NCI-H524 (cell line): ENCODE measurements at regions not wholly inside any gene's neighbourhood (a gene's known extent, or its start where the extent isn't known, plus 50 kb on each side); places are given as distances from the start of the nearest gene placed in this dataset.

Experiments
- DNase-seq, 2 experiments: peaks; one replicate each; lab custom pipeline; 2025; lab: John Stamatoyannopoulos, UW

DNA sequence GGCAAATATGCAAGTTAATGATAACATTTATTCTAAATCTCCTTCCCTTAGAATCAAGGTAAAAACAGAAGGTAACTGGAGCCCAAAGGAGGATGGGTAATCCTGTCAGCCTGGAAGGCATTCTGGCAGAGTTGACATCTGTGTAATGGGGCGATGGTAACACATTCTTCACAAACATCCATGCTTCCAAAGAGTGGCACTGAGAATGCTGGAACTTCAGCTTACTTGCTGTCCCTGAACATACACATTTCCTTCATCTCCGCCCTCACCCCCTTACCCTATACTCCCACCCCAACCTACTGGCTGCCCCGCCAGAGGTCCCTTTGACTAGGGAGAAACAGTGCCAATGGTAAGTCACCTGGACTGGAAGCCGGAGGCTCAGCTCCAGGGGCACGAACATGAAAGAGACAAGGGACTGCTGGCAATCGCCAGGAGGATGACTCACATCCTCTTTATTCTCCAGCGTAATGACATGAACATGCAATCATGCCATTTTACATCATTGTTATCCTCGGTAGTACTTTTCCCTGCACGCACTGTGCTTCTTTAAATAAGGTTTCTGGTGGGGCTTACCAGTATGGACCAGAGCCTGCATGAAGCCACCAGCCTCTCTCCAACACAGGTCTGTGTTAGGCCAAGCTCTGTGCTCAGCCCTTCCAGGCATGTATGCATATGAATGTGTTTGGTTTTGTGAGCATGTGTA, 694.2 kb upstream of the TENM3 start:
- no peak for DNase-seq

GRCh38 chr4:181549576-181550188, 693.5 kb upstream of the TENM3 start:
- no peak for DNase-seq

DNA sequence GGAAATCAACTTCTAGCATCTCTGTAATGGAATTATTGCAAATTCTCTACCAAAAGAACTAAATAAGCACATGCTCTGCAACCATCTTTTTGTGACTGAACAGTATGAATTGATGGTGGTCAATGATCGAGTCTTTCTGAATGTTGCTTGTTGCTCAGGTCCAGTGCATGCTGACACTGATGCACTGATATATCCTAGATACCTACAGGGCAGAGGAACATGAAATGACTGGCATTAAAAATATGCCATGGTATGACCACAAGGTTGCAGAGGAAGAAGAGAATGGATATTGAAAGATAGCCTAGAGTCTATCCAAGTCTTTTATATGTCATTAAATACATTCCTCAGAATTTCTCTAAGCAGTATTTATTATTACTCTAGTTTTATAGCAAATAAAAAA, 692.8 kb upstream of the TENM3 start:
- no peak for DNase-seq

DNA sequence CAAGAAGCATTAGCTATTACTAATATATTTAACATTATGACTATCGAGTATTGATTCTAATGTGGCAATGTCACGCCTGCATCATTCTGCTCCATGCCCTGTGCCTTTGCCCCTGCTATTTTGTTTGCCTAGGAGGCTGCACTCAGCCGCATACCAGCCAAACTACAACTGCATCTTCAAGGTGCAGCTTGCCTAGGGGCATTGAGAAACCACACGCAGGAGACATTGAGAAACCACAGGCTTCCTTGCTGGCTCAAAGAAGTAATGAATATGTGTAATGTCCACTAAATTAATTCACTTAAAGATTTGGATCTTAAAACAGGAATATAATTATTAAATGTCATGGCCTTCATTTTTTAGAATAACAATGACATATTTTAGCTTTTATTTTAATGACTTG, 683.6 kb upstream of the TENM3 start:
- no peak for DNase-seq

- DNase-seq = no peak
Observed at GRCh38 chr4:181562399-181562798, 680.8 kb upstream of the TENM3 start.

DNA sequence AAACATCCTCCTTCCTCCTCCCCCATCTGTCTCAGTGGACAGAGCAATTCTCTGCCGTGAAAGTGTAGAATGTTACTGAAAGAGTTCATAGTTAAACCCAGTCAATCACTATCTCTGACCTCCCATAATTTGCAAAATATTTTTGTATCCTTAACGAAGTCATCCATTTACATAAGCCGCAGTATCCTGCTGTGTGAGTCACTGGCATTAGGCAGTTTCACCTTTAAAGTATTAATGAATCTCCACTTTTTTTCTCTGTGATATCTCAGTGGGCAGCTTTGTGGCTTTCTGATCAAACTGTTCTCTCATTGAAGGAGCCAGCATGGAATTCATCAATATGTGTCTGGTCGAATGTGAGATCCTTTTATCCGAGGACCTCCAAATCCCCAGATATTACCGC, 678.6 kb upstream of the TENM3 start:
- no peak for DNase-seq

GRCh38 chr4:181566490-181566889, 676.7 kb upstream of the TENM3 start:
- DNase-seq = peak in 1 of 2 experiments; percentile 66

- peak in 1 of 2 experiments; percentile 33 for DNase-seq
Observed at GRCh38 chr4:181569553-181569952, 673.6 kb upstream of the TENM3 start.

GRCh38 chr4:181578911-181579310, 664.3 kb upstream of the TENM3 start:
- DNase-seq = no peak

DNA sequence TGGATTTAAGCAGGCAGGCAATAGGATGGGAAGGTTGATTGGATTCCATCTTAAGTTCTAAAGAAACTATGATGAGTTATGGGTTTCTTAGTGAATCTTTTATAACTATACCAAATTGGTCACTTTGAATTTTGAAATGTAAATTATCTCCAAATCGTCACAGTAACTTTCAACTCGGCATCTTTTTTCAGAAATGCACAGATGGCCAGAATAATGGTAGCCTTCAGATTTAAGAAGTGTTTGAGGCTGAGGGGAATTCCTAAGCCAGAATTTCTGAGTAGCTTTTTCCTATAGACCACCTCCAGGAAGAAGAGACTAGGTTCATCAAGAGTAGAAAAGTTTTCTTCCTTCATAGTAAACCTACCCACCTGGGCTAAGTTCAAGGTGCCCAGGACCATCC, 663.7 kb upstream of the TENM3 start:
- no peak for DNase-seq

DNA sequence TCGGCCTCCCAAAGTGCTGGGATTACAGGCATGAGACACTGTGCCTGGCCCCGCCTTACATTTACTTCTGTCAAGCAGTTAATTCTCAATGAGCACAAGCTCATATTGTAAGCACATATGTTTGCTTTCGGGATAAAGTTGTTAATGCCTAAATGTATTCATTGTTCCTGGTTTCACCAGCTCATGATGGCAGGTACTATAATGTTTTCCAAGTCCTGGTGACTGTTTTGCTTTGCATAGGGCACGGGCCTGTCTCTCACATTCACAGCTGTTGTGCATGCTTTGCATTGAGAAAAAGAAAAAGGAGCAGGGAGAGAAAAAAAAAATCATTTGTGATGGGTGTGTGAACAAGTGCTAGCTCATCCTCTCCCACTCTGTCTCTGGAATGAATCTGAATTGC, 661.2 kb upstream of the TENM3 start:
- no peak for DNase-seq

- DNase-seq = no peak
Observed at GRCh38 chr4:181582595-181582994, 660.6 kb upstream of the TENM3 start.

GRCh38 chr4:181588733-181589302, 654.4 kb upstream of the TENM3 start:
- no peak for DNase-seq

DNA sequence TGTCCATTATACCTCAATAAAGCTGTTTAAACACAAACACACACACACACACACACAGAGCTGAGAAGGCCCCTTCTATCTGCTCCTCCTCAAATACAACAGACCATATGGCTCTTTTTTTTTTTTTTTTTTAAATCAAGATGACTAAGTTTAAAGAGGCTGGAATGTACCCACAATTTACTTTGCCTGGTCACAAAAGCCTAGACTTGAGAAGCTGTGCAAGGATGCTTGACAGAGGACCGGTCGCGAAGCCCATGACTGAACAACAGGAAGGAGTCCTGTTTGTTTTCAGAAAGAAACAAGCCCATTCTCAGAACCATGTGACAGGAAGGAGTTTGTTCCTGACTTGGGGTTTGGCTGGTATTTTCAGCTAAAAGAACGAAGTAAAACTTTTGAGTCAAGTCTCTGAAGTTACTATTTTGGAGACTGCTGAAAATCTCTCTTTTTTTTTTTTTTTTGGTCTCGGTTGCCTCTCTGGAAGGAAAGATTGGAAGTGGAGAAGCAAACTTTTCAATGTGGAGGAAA, 650.9 kb upstream of the TENM3 start:
- no peak for DNase-seq

GRCh38 chr4:181593703-181594102, 649.5 kb upstream of the TENM3 start:
- DNase-seq = no peak

GRCh38 chr4:181594188-181594587, 649.0 kb upstream of the TENM3 start:
- DNase-seq = no peak

- no peak for DNase-seq
Observed at GRCh38 chr4:181595716-181596115, 647.5 kb upstream of the TENM3 start.

GRCh38 chr4:181597766-181598165, 645.4 kb upstream of the TENM3 start:
- DNase-seq = no peak

DNA sequence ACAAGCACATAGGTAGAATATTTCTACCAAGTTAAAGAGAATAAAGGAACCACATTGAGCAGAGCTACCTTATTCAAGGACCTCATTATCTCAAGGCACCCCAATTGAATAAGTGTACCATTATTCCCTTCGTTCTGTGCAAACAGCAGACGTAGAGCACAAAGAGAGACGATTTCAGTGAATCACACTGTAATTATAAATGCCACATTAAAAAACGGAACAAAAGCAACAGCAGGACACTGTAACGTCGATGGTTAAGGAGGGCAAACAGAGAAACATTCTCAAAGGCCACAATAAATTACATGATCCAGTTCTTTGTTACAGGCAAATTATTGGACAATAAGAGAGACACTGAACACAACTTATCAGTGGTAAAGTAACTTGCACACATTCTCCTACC, 644.1 kb upstream of the TENM3 start:
- no peak for DNase-seq

- no peak for DNase-seq
Observed at GRCh38 chr4:181601103-181601502, 642.1 kb upstream of the TENM3 start.

- no peak for DNase-seq
Observed at GRCh38 chr4:181604546-181604945, 638.7 kb upstream of the TENM3 start.

GRCh38 chr4:181606300-181606699, 636.9 kb upstream of the TENM3 start:
- DNase-seq = no peak

DNA sequence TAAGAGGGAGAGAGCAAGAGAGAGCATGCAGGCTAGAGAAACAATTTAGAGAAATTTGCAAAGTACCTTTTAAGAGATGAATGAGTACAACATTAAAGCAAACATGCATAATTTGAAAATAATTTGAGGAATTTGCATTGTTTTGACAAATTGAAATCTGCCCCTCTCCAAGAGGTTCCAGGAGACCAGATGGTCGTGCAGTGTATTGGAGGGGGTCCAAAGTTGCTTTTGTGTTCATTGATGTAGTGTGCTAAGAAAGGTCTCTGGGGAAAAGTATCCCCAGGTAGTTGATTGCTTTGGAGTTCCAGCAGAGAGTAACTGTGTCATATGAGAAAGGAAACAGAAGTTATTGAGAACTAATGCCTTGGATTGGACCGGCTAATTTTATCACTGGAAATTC, 635.0 kb upstream of the TENM3 start:
- DNase-seq = peak; percentile 51 to 64
